ENCODE measurements at regions not wholly inside any gene's neighbourhood (a gene's known extent, or its start where the extent isn't known, plus 50 kb on each side); places are given as distances from the start of the nearest gene placed in this dataset.

DNA sequence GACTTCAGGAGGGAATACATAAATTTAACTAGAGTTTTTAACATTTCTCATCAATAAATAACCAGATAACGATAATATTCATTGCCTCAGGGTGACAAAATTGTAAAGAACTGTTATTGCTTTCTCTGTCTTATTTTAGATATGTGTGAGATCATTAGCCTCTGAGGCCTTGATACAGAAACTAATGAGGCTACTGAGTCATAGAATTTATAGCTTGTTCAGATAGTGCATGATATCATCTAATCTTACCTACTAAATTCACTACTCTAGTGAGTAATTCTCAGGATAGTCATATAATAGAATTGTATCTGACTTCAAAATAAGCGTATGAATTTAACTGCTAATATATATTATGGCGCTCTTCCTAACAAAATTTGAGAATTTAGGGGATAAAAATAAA is 360.8 kb upstream of the KLHL1 start:
- DNase-seq, result no peak

GRCh38 chr13:70457474-70457873 is 349.2 kb upstream of the KLHL1 start:
- DNase-seq, result no peak

GRCh38 chr13:70448820-70449219 is 340.6 kb upstream of the KLHL1 start:
- DNase-seq, result no peak

- no peak for DNase-seq
Observed at GRCh38 chr13:70432276-70432805, 324.1 kb upstream of the KLHL1 start.

DNA sequence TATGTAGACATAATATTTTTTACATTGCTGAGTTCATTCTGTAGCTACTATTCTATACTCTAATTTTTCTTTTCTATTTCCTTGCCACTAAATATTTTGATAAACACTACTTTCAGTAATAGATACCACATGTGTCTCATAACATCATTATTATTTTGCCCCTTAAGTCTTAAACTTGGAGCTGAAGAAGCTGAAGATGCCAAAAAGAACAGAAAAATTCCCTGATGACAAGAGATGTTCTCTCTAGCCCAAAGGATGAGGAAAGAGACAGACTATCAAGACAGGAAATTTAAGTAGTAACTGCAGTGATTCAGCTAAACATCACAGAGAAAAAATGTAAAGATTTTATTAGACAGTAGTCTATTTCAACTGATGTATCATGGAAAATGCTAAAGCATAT is 322.0 kb upstream of the KLHL1 start:
- no peak for DNase-seq

DNA sequence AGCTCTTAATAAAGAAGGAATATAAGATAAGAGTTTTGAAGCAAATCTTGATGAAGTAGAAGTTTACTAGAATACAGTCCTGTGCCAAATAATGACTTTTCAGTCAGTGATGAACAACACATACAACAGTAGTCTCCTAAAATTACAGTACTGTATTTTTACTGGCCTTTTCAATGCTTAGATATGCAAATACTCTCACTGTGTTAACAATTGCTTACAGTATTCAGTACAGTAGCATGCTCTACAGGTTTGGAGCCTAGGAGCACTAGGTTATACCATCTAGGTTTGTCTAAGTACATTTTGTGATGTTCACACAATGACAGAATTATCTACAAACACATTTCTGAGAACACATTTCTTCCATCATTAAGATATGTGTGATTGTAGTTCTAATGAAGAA is 316.7 kb upstream of the KLHL1 start:
- DNase-seq, result no peak

GRCh38 chr13:70424428-70424827 is 316.2 kb upstream of the KLHL1 start:
- DNase-seq, result no peak

DNA sequence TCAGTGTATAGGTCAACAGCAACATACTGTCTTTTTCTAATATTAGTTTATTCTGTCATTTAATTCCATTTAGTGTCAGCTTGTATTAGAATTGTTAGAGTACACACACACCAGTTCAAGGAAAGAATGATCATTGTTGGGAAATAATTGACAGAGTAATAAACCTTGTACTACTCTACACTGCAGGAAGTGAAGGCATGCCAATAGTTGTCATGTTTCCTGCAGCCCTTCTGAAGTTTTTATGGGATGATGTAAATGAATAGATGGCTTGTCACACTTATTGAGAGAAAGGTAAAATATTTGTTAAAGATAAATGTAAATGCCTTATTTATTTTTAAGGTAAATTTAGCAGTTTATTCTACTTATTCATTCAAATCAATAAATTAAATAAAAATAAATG is 306.9 kb upstream of the KLHL1 start:
- no peak for DNase-seq

DNA sequence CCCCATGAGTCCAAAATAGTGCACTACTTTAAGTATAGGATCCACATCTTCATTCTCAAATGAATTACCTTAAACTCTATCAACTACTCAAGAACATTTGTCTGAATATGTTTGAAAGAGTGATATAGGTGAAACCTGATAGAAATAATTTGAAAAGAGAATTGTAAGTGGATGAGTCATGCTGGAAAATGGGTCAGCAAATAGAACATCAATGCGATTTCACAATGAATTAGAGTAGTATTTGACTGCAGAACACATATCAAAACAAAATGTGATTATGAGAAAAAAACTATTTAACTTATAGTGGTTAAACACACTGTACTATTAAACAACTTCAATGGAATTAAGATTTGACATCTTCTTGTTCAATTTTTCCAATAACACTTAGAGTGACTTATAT is 300.6 kb upstream of the KLHL1 start:
- no peak for DNase-seq

- no peak for DNase-seq
Observed at GRCh38 chr13:70407486-70407885, 299.2 kb upstream of the KLHL1 start.

GRCh38 chr13:70405266-70405665 is 297.0 kb upstream of the KLHL1 start:
- DNase-seq, result no peak

DNA sequence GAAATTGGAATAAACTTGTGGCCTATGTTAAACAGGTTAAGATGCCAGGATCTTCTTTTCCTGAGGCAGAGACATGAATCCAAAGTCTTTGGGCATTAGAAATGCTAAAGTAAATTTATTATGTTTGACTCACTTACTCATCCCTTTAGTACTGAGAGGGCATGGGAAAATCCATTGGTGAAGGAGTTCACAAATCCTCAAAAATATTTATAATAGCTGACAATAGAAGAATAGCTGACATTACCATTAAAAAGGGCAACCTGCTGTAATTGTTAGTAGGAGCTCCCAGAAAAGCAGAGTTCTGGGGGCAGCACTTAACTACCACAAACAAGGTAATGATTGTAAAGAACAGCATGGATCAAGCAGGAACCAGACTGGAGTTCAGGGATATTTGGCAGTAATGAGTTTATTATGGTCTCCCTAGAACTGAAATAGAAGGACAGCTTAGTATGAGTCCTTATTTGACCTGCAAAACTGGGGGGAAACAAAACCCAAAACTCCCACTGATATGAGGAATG is 285.8 kb upstream of the KLHL1 start:
- DNase-seq, result no peak

- no peak for DNase-seq
Observed at GRCh38 chr13:70391678-70392077, 283.4 kb upstream of the KLHL1 start.

GRCh38 chr13:70390968-70391367 is 282.7 kb upstream of the KLHL1 start:
- no peak for DNase-seq

DNA sequence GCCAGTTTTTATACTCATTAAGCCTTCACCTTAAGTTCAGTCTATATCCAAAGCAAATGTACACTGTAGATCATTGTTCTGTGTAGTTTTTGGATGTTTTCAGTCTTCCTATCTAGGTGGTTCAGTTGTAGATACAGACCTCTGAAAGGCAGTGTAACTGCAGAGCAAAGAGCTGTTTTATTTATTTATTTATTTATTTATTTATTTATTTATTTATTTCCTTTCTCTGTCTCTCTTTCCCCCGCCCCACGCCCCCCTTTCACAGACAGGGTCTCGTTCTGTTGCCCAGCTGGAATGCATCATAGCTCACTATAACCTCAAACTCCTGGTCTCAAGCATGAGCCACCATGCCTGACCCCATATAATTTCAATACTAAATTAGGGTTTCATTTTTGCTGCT is 281.8 kb upstream of the KLHL1 start:
- DNase-seq, result no peak

GRCh38 chr13:70388935-70389334 is 280.7 kb upstream of the KLHL1 start:
- no peak for DNase-seq

DNA sequence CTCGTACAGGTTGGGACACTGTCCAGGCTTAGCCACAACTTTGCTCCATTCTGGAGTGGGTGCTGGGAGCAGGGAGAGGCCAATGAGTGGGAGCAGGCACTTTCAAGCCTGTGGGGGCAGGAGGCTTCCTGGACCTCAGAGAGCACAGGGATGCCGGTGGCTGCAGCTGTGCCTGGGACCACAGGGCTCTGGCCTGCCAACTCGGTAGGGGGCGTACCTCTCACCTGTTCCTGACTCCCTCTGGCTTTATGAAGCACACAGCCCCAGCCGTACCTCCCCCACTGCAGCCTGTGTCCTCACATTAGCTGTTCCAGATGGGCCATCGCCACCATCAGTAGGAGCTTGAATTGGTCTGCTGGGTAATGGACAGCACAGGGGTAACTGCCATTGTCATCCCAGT is 278.7 kb upstream of the KLHL1 start:
- DNase-seq, result no peak

- DNase-seq, result no peak
Observed at GRCh38 chr13:70385852-70386251, 277.6 kb upstream of the KLHL1 start.

DNA sequence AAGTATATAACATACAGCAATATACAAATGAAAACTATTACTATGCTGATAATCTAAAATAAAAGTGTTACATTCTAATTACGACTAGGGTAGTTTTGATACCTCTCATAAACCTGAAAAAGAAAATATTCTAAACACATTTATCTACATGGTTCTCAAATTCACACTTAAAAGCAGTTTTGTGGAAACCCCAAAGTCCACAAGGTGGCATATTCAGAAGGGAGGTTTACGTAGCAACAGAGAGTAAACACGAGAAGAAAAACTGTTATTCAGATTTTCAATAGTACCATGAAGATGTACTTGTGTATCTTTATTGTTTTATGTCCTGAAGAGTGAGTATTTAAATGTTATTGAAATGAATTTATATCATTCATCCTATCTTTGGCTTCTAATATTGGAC is 275.9 kb upstream of the KLHL1 start:
- no peak for DNase-seq

DNA sequence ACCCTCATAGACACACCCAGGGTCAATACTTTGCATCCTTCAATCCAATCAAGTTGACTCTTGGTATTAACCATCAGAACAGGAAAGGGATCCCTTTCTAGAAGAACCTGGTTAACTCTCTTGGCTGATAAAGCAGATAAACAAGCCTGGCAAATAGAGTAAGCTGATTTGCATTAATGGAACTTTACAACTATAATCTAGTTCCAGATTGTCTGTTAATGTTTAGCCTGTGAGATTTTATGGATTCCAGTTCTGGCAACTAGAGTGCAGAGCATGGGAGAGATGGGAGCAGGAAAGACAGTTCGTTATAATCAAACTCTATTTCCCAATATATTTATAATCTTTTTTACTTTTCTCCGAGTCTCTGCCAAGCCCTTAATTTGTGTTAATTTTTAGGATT is 272.6 kb upstream of the KLHL1 start:
- no peak for DNase-seq

- DNase-seq, result no peak
Observed at GRCh38 chr13:70375718-70376117, 267.5 kb upstream of the KLHL1 start.

GRCh38 chr13:70370924-70371323 is 262.7 kb upstream of the KLHL1 start:
- DNase-seq, result no peak

GRCh38 chr13:70366720-70367119 is 258.5 kb upstream of the KLHL1 start:
- no peak for DNase-seq

- no peak for DNase-seq
Observed at GRCh38 chr13:70363991-70364390, 255.7 kb upstream of the KLHL1 start.

DNA sequence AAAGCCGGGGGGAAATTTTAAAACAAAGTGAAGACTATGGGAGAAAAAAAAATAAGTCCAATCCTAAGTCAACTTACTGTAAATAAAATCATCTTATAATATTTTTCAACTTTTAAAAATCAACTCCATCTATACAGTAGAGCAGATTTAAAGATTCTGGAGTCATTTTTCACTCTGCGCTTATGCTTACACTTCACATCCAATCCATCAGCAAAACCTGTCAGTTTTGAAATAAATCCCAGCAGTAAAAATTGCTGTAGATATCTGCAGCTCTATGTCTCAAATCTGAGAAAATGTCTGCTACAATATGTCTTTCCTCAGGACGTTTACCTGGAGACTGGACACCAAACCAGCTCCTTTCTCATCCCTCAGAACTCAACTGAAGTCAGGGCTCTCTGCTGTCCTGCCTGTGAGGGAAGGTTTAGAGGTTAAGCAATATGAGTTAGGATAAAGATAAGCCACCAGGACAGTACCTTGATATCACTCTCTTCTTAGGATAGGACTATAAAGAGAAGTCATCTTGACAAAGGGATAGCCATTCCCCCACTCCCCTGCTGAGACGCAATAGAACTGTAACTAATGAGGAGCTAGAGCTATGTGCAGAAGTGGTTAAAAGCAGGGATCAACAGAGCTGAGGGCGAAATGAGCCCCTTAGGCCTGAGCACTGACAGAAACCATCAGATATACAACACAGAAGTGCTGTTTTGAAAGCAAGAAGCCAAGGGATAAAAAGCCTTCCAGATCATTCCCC is 254.7 kb upstream of the KLHL1 start:
- no peak for DNase-seq

Data from suppressor macrophage treated with lipopolysaccharide for 1 hour (primary cell).